ENCODE measurements at regions not wholly inside any gene's neighbourhood (a gene's known extent, or its start where the extent isn't known, plus 50 kb on each side); places are given as distances from the start of the nearest gene placed in this dataset.

- no peak overlapping the region for H2AFZ ChIP-seq
- Mint-ChIP-seq H3K27me3 (ENCODE audit: insufficient read depth, low read depth, poor library complexity) (no peaks in the 10 kb centered on the region), H3K9me3 (no peaks in the 10 kb centered on the region; the same call in 1 of the 3 replicates), H3K36me3 (ENCODE audit: low read depth) (no peaks in the 10 kb centered on the region), H3K4me3 (no peak overlapping the region), H3K4me1 (peaks cover 5% of the 10 kb centered on the region; the same call in 2 of the 3 replicates), H3K27ac (no peak overlapping the region)
- H3K4me1 ChIP-seq (ENCODE audit: insufficient read depth), result no peaks in the 10 kb centered on the region
- ATAC-seq (no peak), DNase-seq (ENCODE audit: low spot score) (no peak)
- H3K9me2 ChIP-seq (ENCODE audit: insufficient read depth), result peaks cover 19% of the 10 kb centered on the region; the same call in 1 of the 2 replicates
- H3K27me3 ChIP-seq (ENCODE audit: insufficient read depth), result no peaks in the 10 kb centered on the region
- no peaks in the 10 kb centered on the region; the same call in 1 of the 2 replicates for H3K36me3 ChIP-seq (ENCODE audit: insufficient read depth)
- H3F3A ChIP-seq (replicated peaks; ENCODE audit: low read depth), result no peaks in the 10 kb centered on the region
- no peak overlapping the region for H3K4me2 ChIP-seq
- H3K4me3 ChIP-seq, result no peak overlapping the region
- no peaks in the 10 kb centered on the region for H3K79me2 ChIP-seq (replicated peaks; ENCODE audit: insufficient read depth)
- no peaks in the 10 kb centered on the region for H4K20me1 ChIP-seq (replicated peaks; ENCODE audit: insufficient read depth)
- H3K27ac ChIP-seq (ENCODE audit: low read depth), result no peak overlapping the region
- TF ChIP-seq CTCF (conservative IDR thresholded peaks at IDR 0.05; ENCODE audit: low read depth in 2 of 2), result peak in 1 of 2 experiments; percentile 13; a peak in 2 of 4 replicates
- no peak for TF ChIP-seq ZNF331 (CRISPR knock-in tag; IDR thresholded peaks at IDR 0.05; ENCODE audit: low read depth)
- no peak for TF ChIP-seq NANOG (IDR thresholded peaks at IDR 0.05; ENCODE audit: borderline replicate concordance)
- TF ChIP-seq STAT1 (IDR thresholded peaks at IDR 0.05; ENCODE audit: unreplicated experiment), result no peak
- TF ChIP-seq EZH2phosphoT487 (IDR thresholded peaks at IDR 0.05; ENCODE audit: unreplicated experiment), result no peak
Observed at GRCh38 chr21:28644762-28645161, 347.9 kb downstream of the LTN1 start.

GRCh38 chr21:28642891-28643290, 349.8 kb downstream of the LTN1 start:
- ATAC-seq (peak; percentile 38; the same call in 2 of the 3 replicates), DNase-seq (ENCODE audit: low spot score) (no peak)
- Mint-ChIP-seq H3K27ac (no peak overlapping the region), H3K4me3 (no peak overlapping the region), H3K9me3 (no peaks in the 10 kb centered on the region; the same call in 1 of the 3 replicates), H3K36me3 (ENCODE audit: low read depth) (no peaks in the 10 kb centered on the region), H3K4me1 (peaks cover 7% of the 10 kb centered on the region; the same call in 2 of the 3 replicates), H3K27me3 (ENCODE audit: insufficient read depth, low read depth, poor library complexity) (peaks cover 2% of the 10 kb centered on the region)
- Histone ChIP-seq H3K27ac (ENCODE audit: low read depth) (no peak overlapping the region), H3K79me2 (replicated peaks; ENCODE audit: insufficient read depth) (no peaks in the 10 kb centered on the region), H3K4me1 (ENCODE audit: insufficient read depth) (no peaks in the 10 kb centered on the region), H3K36me3 (ENCODE audit: insufficient read depth) (no peaks in the 10 kb centered on the region; the same call in 1 of the 2 replicates), H3K9me2 (ENCODE audit: insufficient read depth) (peaks cover 30% of the 10 kb centered on the region), H4K20me1 (replicated peaks; ENCODE audit: insufficient read depth) (no peaks in the 10 kb centered on the region), H3K4me3 (no peak overlapping the region), H3F3A (replicated peaks; ENCODE audit: low read depth) (no peaks in the 10 kb centered on the region), H3K4me2 (no peak overlapping the region), H2AFZ (no peak overlapping the region), H3K27me3 (ENCODE audit: insufficient read depth) (no peaks in the 10 kb centered on the region)
- no peak for TF ChIP-seq POLR2AphosphoS5 (IDR thresholded peaks at IDR 0.05; ENCODE audit: low read depth)
- TF ChIP-seq NANOG (IDR thresholded peaks at IDR 0.05; ENCODE audit: borderline replicate concordance), result no peak
- no peak for TF ChIP-seq EZH2 (IDR thresholded peaks at IDR 0.05; ENCODE audit: low read depth, unreplicated experiment)
- no peak for TF ChIP-seq CREB1 (CRISPR knock-in tag; IDR thresholded peaks at IDR 0.05; ENCODE audit: low read depth)
- no peak for TF ChIP-seq ETS1 (IDR thresholded peaks at IDR 0.05)
- peak in 1 of 2 experiments; percentile 34; a peak in 2 of 4 replicates for TF ChIP-seq CTCF (conservative IDR thresholded peaks at IDR 0.05; ENCODE audit: low read depth in 2 of 2)

Data from GM23338 (cell line).